Right atrium auricular region (tissue), 2 donors: ENCODE measurements at regions not wholly inside any gene's neighbourhood (a gene's known extent, or its start where the extent isn't known, plus 50 kb on each side); places are given as distances from the start of the nearest gene placed in this dataset.

ENCODE experiments used
- DNase-seq: peaks from one replicate; pipeline ENCODE4 v3.0.0-alpha.2; 2019; ENCODE audit warnings: low spot score
- H3K27ac ChIP-seq, 2 donors: fragments of 200-600 bp; sonication (generic); 1 replicate in 1 of 2; 2 replicates in 1 of 2; pipeline ENCODE4 v1.5.1; 2016 to 2019
- H3K27me3 ChIP-seq, 2 donors: fragments of 200-600 bp; sonication (generic); one replicate each; pipeline versions ENCODE4 v1.5.1 to v1.6.0; 2017 to 2019
- H3K36me3 ChIP-seq: fragments of 200-600 bp; sonication (generic); one replicate; pipeline ENCODE4 v1.5.1; 2016
- H3K4me1 ChIP-seq, 2 donors: fragments of 200-600 bp; sonication (generic); one replicate each; pipeline versions ENCODE4 v1.5.1 to v1.6.0; 2017 to 2019
- H3K4me3 ChIP-seq, 2 donors: fragments of 200-600 bp; sonication (generic); 1 replicate in 1 of 2; 2 replicates in 1 of 2; pipeline ENCODE4 v1.5.1; 2017 to 2019; ENCODE audit warnings: mild to moderate bottlenecking in 1 of 2, moderate library complexity in 1 of 2
- H3K9me3 ChIP-seq, 2 donors: fragments of 200-600 bp; sonication (generic); one replicate each; pipeline ENCODE4 v1.5.1; 2019
- CTCF ChIP-seq, 2 donors: fragments of 200-600 bp; sonication (generic); IDR thresholded peaks; one replicate each; pipeline ENCODE4 v1.5.1; 2019; ENCODE audit warnings: antibody characterized with exemption in 2 of 2

- no peak overlapping the region for H3K27ac ChIP-seq
- no peak for DNase-seq
- H3K4me1 ChIP-seq = no peaks in the 10 kb centered on the region
- no peaks in the 10 kb centered on the region for H3K27me3 ChIP-seq
- no peaks in the 10 kb centered on the region for H3K36me3 ChIP-seq
- no peak for TF ChIP-seq CTCF (IDR thresholded peaks at IDR 0.05)
- no peaks in the 10 kb centered on the region for H3K9me3 ChIP-seq
- no peak overlapping the region for H3K4me3 ChIP-seq
Observed at GRCh38 chr4:181956512-181956911, 286.7 kb upstream of the TENM3 start.

GRCh38 chr4:181957088-181957487 lies 286.1 kb upstream of the TENM3 start:
- no peak for DNase-seq
- no peaks in the 10 kb centered on the region for H3K36me3 ChIP-seq
- H3K27ac ChIP-seq = no peak overlapping the region
- no peaks in the 10 kb centered on the region for H3K27me3 ChIP-seq
- no peak for TF ChIP-seq CTCF (IDR thresholded peaks at IDR 0.05)
- H3K4me3 ChIP-seq = no peak overlapping the region
- no peaks in the 10 kb centered on the region for H3K4me1 ChIP-seq
- no peaks in the 10 kb centered on the region for H3K9me3 ChIP-seq

GRCh38 chr4:181958446-181958845 lies 284.8 kb upstream of the TENM3 start:
- no peaks in the 10 kb centered on the region for H3K27me3 ChIP-seq
- no peak for TF ChIP-seq CTCF (IDR thresholded peaks at IDR 0.05)

GRCh38 chr4:181959121-181959520 lies 284.1 kb upstream of the TENM3 start:
- Histone ChIP-seq H3K9me3 (no peaks in the 10 kb centered on the region), H3K4me1 (no peaks in the 10 kb centered on the region), H3K27me3 (no peaks in the 10 kb centered on the region), H3K36me3 (no peaks in the 10 kb centered on the region), H3K4me3 (no peak overlapping the region), H3K27ac (no peak overlapping the region)
- no peak for DNase-seq
- TF ChIP-seq CTCF (IDR thresholded peaks at IDR 0.05) = no peak

More at GRCh38 chr4:181958446-181958845, 284.8 kb upstream of the TENM3 start:
- Histone ChIP-seq H3K4me1 (no peaks in the 10 kb centered on the region), H3K9me3 (no peaks in the 10 kb centered on the region), H3K36me3 (no peaks in the 10 kb centered on the region), H3K4me3 (no peak overlapping the region), H3K27ac (no peak overlapping the region)
- no peak for DNase-seq

- TF ChIP-seq CTCF (IDR thresholded peaks at IDR 0.05) = no peak
- Histone ChIP-seq H3K4me3 (no peak overlapping the region), H3K9me3 (no peaks in the 10 kb centered on the region), H3K36me3 (no peaks in the 10 kb centered on the region), H3K27ac (no peak overlapping the region), H3K27me3 (no peaks in the 10 kb centered on the region), H3K4me1 (no peaks in the 10 kb centered on the region)
- no peak for DNase-seq
Observed at GRCh38 chr4:181960384-181960783, 282.8 kb upstream of the TENM3 start.

- Histone ChIP-seq H3K27me3 (no peaks in the 10 kb centered on the region), H3K36me3 (no peaks in the 10 kb centered on the region), H3K27ac (no peak overlapping the region), H3K4me1 (no peaks in the 10 kb centered on the region), H3K4me3 (no peak overlapping the region), H3K9me3 (no peaks in the 10 kb centered on the region)
- DNase-seq = no peak
- TF ChIP-seq CTCF (IDR thresholded peaks at IDR 0.05) = no peak
Observed at GRCh38 chr4:181962321-181962720, 280.9 kb upstream of the TENM3 start.
